ENCODE measurements at regions not wholly inside any gene's neighbourhood (a gene's known extent, or its start where the extent isn't known, plus 50 kb on each side); places are given as distances from the start of the nearest gene placed in this dataset.
"Not testable (repeated sequence)": the region's sequence is repeated elsewhere in the genome, so short reads cannot be mapped to it uniquely, and the experiment has no call there.

DNA sequence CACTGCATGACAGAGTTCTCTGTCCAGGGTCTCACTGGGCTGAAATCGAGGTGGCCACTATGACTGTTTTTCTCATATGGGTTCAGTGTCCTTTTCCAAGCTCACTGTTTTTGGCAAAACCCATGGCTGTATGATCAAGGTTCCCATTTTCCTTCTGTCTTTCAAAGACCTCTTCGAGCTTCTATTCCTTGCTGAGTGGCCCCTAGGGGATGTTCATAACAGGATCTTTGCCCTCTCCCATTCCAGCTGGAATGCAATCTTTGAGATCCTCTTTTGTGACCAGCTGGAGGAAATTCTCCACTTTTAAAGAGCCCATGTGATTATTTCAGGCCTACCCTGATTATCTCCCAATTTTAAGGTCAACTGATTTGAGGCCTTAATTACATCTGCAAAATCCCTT lies 572.5 kb upstream of the SLC10A2 start:
- Mint-ChIP-seq H3K4me3 (no peak overlapping the region), H3K27ac (no peak overlapping the region), H3K4me1 (no peaks in the 10 kb centered on the region), H3K9me3 (peaks cover 3% of the 10 kb centered on the region), H3K36me3 (no peaks in the 10 kb centered on the region), H3K27me3 (no peaks in the 10 kb centered on the region)
- ATAC-seq, result no peak

- Mint-ChIP-seq H3K27me3 (no peaks in the 10 kb centered on the region), H3K4me3 (no peak overlapping the region), H3K4me1 (no peaks in the 10 kb centered on the region), H3K36me3 (no peaks in the 10 kb centered on the region), H3K9me3 (peaks cover 3% of the 10 kb centered on the region), H3K27ac (no peak overlapping the region)
- no peak for ATAC-seq
These were observed 567.8 kb upstream of the SLC10A2 start for GRCh38 chr13:103634066-103634465.

DNA sequence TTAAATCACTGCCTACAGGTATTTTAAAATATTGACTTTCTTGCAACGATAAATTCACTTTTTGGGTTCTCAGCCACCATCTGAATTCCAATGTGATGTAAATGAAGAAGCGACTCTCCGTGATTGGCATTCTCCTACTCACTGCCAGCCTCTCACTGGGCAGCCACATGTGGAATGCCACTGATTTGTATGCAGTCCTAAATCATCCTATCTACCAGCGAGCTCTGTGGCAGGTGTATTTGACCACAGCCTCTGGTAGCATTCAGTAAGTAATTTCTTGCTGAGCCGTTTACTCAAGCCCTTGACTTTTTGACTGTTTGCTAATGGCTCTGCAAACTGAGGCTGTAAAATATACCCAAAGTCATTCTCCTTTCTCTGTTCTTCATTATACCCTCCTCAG lies 559.0 kb upstream of the SLC10A2 start:
- ATAC-seq, result no peak
- no peaks in the 10 kb centered on the region for H3K9me3 Mint-ChIP-seq
- no peaks in the 10 kb centered on the region for H3K4me1 Mint-ChIP-seq
- no peaks in the 10 kb centered on the region for H3K36me3 Mint-ChIP-seq
- H3K27me3 Mint-ChIP-seq, result no peaks in the 10 kb centered on the region
- H3K27ac Mint-ChIP-seq, result no peak overlapping the region
- no peak overlapping the region for H3K4me3 Mint-ChIP-seq

DNA sequence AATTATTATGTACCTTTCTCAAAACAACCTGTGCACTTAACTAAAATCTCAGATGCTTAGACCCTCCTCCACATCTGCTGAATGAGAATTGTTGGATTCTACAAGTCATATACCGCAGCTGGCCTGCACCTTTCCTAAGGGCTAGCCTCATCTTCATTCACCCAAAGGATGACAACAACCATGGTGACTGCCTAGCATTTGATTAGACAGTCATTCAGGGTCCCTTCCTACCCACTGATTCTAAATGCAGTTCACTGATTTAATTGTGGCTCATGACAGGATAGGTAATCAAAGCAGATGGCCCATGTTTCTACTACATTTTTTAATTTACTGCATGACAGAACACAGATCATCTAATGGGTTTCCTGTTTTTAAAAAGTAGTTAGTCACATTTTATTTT lies 551.9 kb upstream of the SLC10A2 start:
- Mint-ChIP-seq H3K4me1 (no peaks in the 10 kb centered on the region), H3K27ac (no peak overlapping the region), H3K36me3 (no peaks in the 10 kb centered on the region), H3K4me3 (no peak overlapping the region), H3K27me3 (no peaks in the 10 kb centered on the region), H3K9me3 (peaks cover 3% of the 10 kb centered on the region)
- no peak for ATAC-seq

- no peak for ATAC-seq
- no peaks in the 10 kb centered on the region for H3K4me1 Mint-ChIP-seq
- no peak overlapping the region for H3K4me3 Mint-ChIP-seq
- peaks cover 3% of the 10 kb centered on the region for H3K9me3 Mint-ChIP-seq
- H3K27ac Mint-ChIP-seq, result no peak overlapping the region
- H3K36me3 Mint-ChIP-seq, result no peaks in the 10 kb centered on the region
- no peaks in the 10 kb centered on the region for H3K27me3 Mint-ChIP-seq
These were observed 549.6 kb upstream of the SLC10A2 start for GRCh38 chr13:103615771-103616170.

GRCh38 chr13:103614761-103615160 lies 548.5 kb upstream of the SLC10A2 start:
- no peak for ATAC-seq
- Mint-ChIP-seq H3K27ac (no peak overlapping the region), H3K9me3 (peaks cover 5% of the 10 kb centered on the region), H3K4me1 (no peaks in the 10 kb centered on the region), H3K36me3 (no peaks in the 10 kb centered on the region), H3K4me3 (no peak overlapping the region), H3K27me3 (no peaks in the 10 kb centered on the region)

DNA sequence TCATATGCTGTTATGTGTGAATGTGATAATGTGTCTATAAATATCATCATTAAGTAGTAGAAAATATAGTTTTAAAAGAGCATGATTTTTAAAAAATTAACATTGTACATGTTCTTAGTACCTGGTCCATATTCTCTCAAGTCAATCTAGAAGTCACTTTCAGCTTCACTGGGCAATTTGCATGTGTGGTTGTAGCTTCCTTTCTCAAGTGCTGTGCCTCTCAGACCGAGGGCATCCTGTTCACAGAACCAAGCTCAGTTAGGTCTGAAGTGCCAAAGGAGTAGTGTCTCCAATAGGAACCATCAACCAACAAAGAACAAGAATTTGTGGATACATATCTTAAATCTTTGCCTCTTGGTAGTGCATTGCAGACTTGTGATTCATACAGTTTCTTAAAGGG lies 541.8 kb upstream of the SLC10A2 start:
- H3K36me3 Mint-ChIP-seq, result no peaks in the 10 kb centered on the region
- H3K27ac Mint-ChIP-seq, result no peak overlapping the region
- H3K27me3 Mint-ChIP-seq, result no peaks in the 10 kb centered on the region
- no peak for ATAC-seq
- H3K4me3 Mint-ChIP-seq, result no peak overlapping the region
- H3K9me3 Mint-ChIP-seq, result peaks cover 5% of the 10 kb centered on the region
- H3K4me1 Mint-ChIP-seq, result peaks cover 6% of the 10 kb centered on the region

DNA sequence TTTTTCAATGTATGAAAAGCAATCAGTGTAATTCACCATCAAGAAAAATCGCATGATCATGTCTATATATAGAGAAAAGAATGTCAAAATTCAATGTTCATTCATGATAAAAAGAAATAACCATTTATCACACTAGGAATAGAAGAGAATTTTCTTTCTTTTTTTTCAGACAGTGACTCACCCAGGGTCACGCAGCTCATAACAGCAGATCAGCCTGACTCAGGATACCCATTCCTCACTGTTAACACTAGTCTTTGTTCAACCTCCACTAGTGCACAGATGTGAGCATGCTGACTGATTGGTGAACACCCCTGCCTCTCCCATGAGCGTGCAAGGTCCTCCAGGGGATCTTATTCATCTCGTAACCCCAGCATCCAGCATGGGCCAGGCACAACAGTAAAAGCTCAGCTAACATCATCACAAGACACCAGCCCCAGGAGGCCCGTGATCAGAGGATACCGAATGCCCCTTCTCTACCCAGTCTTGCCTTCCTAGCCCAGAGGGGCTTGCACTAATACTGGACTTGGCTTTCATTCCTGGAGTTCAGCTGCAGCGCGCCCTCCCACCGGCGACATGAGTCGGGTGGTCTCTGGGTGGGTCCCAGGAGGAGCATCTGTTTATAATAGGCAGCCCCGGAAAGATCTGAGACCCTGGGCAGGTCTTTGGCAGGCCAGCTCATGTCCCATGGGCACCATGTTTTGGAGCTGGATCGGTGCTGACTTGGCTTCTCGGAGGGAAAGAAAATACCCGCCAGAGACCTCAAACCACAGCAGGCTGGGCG lies 539.5 kb upstream of the SLC10A2 start:
- Mint-ChIP-seq H3K36me3 (no peaks in the 10 kb centered on the region), H3K9me3 (peaks cover 5% of the 10 kb centered on the region), H3K27ac (no peak overlapping the region), H3K4me1 (peaks cover 6% of the 10 kb centered on the region), H3K4me3 (no peak overlapping the region), H3K27me3 (no peaks in the 10 kb centered on the region)
- ATAC-seq, result peak; percentile 34

DNA sequence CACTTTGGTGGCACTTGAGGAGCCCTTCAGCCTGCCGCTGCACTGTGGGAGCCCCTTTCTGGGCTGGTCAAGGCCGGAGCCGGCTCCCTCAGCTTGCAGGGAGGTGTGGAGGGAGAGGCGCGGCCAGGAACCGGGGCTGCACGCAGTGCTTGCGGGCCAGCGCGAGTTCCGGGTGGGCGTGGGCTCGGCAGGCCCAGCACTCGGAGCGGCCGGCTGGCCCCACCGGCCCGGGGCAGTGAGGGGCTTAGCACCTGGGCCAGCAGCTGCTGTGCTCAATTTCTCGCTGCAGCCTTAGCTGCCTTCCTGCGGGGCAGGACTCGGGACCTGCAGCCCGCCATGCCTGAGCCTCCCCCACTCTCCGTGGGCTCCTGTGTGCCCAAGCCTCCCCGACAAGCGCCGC lies 533.7 kb upstream of the SLC10A2 start:
- H3K4me3 Mint-ChIP-seq, H3K36me3 Mint-ChIP-seq, ATAC-seq, H3K27ac Mint-ChIP-seq, H3K27me3 Mint-ChIP-seq, H3K9me3 Mint-ChIP-seq, H3K4me1 Mint-ChIP-seq: not testable (repeated sequence)

DNA sequence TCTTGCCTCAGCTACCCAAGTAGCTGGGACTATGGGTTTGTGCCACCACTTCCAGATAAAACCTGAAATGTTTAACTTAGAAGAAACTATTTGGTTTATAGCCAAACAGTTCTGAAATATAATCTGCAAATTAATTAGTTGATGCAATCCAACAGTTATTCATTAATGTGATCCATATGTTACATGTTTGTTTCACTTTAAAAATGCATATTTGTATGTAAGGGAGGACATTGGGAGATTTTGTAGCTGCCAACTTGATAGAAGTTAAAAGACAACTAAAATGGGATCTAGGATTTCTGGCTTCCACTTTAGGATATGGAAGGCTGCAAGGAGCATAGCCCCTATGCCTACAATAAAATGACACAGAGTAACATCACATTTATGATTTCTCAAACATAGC lies 532.5 kb upstream of the SLC10A2 start:
- Mint-ChIP-seq H3K4me1 (no peaks in the 10 kb centered on the region), H3K27ac (no peak overlapping the region), H3K36me3 (no peaks in the 10 kb centered on the region)

GRCh38 chr13:103573446-103573845 lies 507.2 kb upstream of the SLC10A2 start:
- Mint-ChIP-seq H3K36me3 (no peaks in the 10 kb centered on the region), H3K4me1 (no peaks in the 10 kb centered on the region), H3K9me3 (peaks cover 7% of the 10 kb centered on the region), H3K27ac (no peak overlapping the region), H3K4me3 (no peak overlapping the region), H3K27me3 (no peaks in the 10 kb centered on the region)
- ATAC-seq, result no peak

More for the DNA sequence above, 532.5 kb upstream of the SLC10A2 start:
- no peak for ATAC-seq
- H3K9me3 Mint-ChIP-seq, result peaks cover 3% of the 10 kb centered on the region
- H3K4me3 Mint-ChIP-seq, result no peak overlapping the region
- H3K27me3 Mint-ChIP-seq, result no peaks in the 10 kb centered on the region

DNA sequence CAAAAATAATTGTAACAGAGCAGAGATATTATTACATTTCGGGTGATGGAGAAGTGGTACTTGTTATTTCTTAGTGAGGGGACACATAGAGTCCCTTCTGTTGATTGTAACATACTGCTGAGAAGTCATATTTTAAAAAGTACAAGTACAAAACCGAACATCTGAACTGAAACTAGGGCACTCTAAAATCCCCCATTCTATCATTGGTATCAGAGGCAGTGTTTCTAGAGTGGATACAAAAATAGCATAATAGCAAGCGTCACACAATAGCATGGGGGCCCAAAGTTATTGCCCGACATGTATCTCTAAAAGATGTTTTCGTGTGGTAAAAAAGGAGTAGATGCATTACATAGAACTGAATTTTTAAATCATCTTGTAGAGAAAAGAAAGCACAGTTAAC lies 502.1 kb upstream of the SLC10A2 start:
- ATAC-seq, result no peak
- H3K27ac Mint-ChIP-seq, result no peak overlapping the region
- H3K4me1 Mint-ChIP-seq, result no peaks in the 10 kb centered on the region
- no peaks in the 10 kb centered on the region for H3K27me3 Mint-ChIP-seq
- no peaks in the 10 kb centered on the region for H3K36me3 Mint-ChIP-seq
- no peak overlapping the region for H3K4me3 Mint-ChIP-seq
- peaks cover 9% of the 10 kb centered on the region for H3K9me3 Mint-ChIP-seq

DNA sequence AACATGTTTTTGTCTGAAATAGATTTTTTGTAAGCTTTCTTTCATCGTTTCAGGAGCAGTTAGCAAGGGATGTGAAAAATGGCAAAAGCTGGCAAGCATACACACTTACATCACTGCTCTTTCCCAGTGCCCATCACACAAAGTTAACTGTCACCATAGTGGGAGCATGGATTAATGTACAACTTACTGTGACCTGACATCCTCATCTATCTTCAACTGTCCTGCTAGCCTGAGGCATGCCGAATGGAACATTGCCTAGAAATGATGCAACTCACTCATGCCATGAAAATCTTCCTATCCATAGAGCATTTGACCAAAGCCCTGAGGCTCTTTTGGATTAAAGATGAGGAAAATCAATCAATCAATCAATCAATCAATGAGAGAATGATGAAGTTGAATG lies 491.7 kb upstream of the SLC10A2 start:
- peaks cover 7% of the 10 kb centered on the region for H3K9me3 Mint-ChIP-seq
- H3K36me3 Mint-ChIP-seq, result no peaks in the 10 kb centered on the region
- H3K4me1 Mint-ChIP-seq, result no peaks in the 10 kb centered on the region
- no peak overlapping the region for H3K4me3 Mint-ChIP-seq
- H3K27me3 Mint-ChIP-seq, result no peaks in the 10 kb centered on the region
- no peak for ATAC-seq
- no peak overlapping the region for H3K27ac Mint-ChIP-seq

DNA sequence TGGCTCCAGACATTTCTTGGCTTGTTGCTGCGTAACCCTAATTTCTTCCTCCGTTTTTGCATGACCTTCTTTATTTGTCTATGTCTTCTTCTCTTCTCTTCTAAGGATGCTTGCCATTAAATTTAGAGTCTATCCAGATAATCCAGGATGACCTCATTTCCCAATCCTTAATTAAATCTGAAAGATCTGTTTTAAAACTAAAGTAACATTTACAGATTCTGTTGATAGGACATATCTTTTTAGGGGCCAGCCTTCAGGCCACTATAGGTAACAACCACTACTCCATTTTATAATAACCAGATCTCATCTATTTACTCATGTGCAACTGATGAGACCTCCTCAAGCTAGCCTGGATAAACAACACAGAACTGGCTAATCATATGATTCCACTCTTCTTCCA lies 490.5 kb upstream of the SLC10A2 start:
- Mint-ChIP-seq H3K27ac (no peak overlapping the region), H3K4me1 (no peaks in the 10 kb centered on the region), H3K9me3 (peaks cover 7% of the 10 kb centered on the region), H3K4me3 (no peak overlapping the region), H3K36me3 (no peaks in the 10 kb centered on the region), H3K27me3 (no peaks in the 10 kb centered on the region)
- no peak for ATAC-seq

- no peak for ATAC-seq
- Mint-ChIP-seq H3K27me3 (no peaks in the 10 kb centered on the region), H3K36me3 (no peaks in the 10 kb centered on the region), H3K9me3 (peaks cover 18% of the 10 kb centered on the region), H3K27ac (no peak overlapping the region), H3K4me1 (no peaks in the 10 kb centered on the region), H3K4me3 (no peak overlapping the region)
These were observed 481.7 kb upstream of the SLC10A2 start for GRCh38 chr13:103547914-103548313.

DNA sequence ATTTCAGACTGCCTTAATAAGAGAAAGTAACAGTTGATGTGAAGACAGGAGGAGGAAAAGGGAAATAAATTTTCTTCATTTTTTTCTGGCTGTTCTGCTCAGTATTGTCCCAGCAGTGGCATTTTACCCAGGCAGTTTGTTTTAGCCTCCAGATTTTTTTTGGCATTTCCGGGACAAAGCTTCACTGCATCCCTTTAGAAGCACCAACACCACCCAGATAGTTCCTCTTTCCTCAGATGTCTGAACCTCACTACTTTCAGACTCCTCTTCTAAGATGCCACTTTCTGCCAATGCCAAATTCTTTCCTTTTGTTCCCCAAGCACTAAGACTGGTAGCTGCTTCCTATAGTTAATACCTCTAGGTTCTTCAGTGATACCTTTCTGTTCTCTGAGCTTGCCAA lies 480.1 kb upstream of the SLC10A2 start:
- H3K36me3 Mint-ChIP-seq, result no peaks in the 10 kb centered on the region
- ATAC-seq, result no peak
- no peaks in the 10 kb centered on the region for H3K27me3 Mint-ChIP-seq
- peaks cover 22% of the 10 kb centered on the region for H3K9me3 Mint-ChIP-seq
- H3K27ac Mint-ChIP-seq, result no peak overlapping the region
- H3K4me3 Mint-ChIP-seq, result no peak overlapping the region
- H3K4me1 Mint-ChIP-seq, result no peaks in the 10 kb centered on the region

DNA sequence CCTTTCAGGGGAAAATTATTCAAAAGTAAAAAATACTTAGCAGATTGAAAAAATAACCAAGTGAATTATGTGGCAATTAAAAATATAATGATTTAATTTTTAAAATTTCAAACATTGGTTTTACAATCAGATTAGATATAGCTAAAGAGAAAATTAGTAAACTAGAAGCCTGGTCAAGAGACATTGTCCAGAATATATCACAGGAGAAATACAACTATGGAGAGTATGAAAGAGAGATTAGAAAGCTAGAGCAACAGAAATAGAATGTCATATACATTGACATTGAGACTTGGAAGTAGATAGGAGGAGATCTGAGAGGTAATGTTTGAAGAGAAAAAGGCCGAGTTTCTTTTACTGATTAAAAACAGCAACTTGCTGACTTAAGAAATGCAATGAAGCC lies 476.4 kb upstream of the SLC10A2 start:
- Mint-ChIP-seq H3K9me3 (peaks cover 18% of the 10 kb centered on the region), H3K4me1 (no peaks in the 10 kb centered on the region), H3K27me3 (no peaks in the 10 kb centered on the region), H3K27ac (no peak overlapping the region), H3K36me3 (no peaks in the 10 kb centered on the region), H3K4me3 (no peak overlapping the region)
- no peak for ATAC-seq
